Liver (tissue), 3 donors: ENCODE measurements at regions not wholly inside any gene's neighbourhood (a gene's known extent, or its start where the extent isn't known, plus 50 kb on each side); places are given as distances from the start of the nearest gene placed in this dataset.

Source experiments
- CTCF ChIP-seq: fragments of 150-350 bp; IDR thresholded peaks from 2 replicates; pipeline ENCODE4 v1.5.1; 2017; ENCODE audit warnings: improper control_type of control experiment, low read depth, low read length; ENCODE audit not compliant: missing input control
- RAD21 ChIP-seq, 2 donors: IDR thresholded peaks; 2 replicates each; pipeline ENCODE4 v1.6.1; 2016; ENCODE audit warnings: antibody characterized with exemption in 2 of 2, mild to moderate bottlenecking in 2 of 2
- TAF1 ChIP-seq: conservative IDR thresholded peaks from 2 replicates; pipeline ENCODE4 v1.6.1; 2016; ENCODE audit warnings: antibody characterized with exemption, mild to moderate bottlenecking
- donor health status: healthy.
- donor health status: healthy.

DNA sequence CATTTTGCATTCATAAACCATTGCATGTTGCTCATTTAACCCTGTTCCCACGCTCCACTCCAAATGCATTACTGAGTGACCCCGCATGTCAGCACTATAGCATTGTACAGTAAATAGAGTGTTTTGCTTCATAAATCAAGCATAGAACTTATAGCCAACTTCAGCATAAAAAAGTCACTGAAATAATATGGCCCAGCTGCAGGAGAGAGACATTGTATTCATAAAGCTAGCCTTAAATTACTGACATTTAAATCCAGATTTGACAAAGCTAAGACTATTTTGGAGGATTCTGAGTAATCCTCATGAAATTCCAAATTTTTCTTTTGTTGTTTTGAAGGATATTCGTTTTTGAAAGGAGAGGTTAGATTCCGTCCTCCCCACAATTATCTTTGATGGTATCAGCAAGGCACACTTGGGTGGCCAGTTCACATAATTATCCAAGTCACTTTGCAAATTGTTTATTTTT lies 320.9 kb upstream of the TCF4 start:
- TF ChIP-seq CTCF (no peak), TAF1 (no peak), RAD21 (IDR thresholded peaks at IDR 0.05) (no peak)
